Lower lobe of right lung (tissue), 2 donors: ENCODE measurements at regions not wholly inside any gene's neighbourhood (a gene's known extent, or its start where the extent isn't known, plus 50 kb on each side); places are given as distances from the start of the nearest gene placed in this dataset.
"Not testable (repeated sequence)": the region's sequence is repeated elsewhere in the genome, so short reads cannot be mapped to it uniquely, and the experiment has no call there.

Experiments used
- ATAC-seq, 2 donors: fragments of 200-7000 bp; cut with Tn5 transposase; one replicate each; pipeline ENCODE4 v1.9.1; 2020 to 2022; ENCODE audit warnings: mild to moderate bottlenecking in 2 of 2, moderate library complexity in 2 of 2
- DNase-seq: peaks from one replicate; pipeline ENCODE4 v3.0.0-alpha.2; 2020
- H3K27ac ChIP-seq: fragments of 200-600 bp; one replicate; pipeline ENCODE4 v1.8.0; 2022
- H3K27me3 ChIP-seq: fragments of 200-600 bp; one replicate; pipeline ENCODE4 v1.8.0; 2022; ENCODE audit warnings: low read depth
- H3K36me3 ChIP-seq: fragments of 200-600 bp; one replicate; pipeline ENCODE4 v1.8.0; 2022; ENCODE audit warnings: mild to moderate bottlenecking
- H3K4me1 ChIP-seq: fragments of 200-600 bp; one replicate; pipeline ENCODE4 v1.8.0; 2022
- H3K4me3 ChIP-seq: fragments of 200-600 bp; one replicate; pipeline ENCODE4 v1.8.0; 2022; ENCODE audit warnings: mild to moderate bottlenecking
- H3K9me3 ChIP-seq: fragments of 200-600 bp; one replicate; pipeline ENCODE4 v1.8.0; 2022
- CTCF ChIP-seq: fragments of 200-600 bp; IDR thresholded peaks from one replicate; pipeline ENCODE4 v1.8.0; 2022; ENCODE audit warnings: antibody characterized with exemption, mild to moderate bottlenecking
- intact Hi-C: fragments of 100-400 bp; cut with DNase I; formaldehyde crosslinking; loops from one replicate; pipeline ENCODE4 v1.11.0; 2022
- donor health status: DM: no; HTN: yes; CAD: no; lungs with severe emphysema.

- Histone ChIP-seq H3K27me3 (no peaks in the 10 kb centered on the region), H3K4me1 (no peaks in the 10 kb centered on the region)
- ATAC-seq, result no peak
These were observed 207.0 kb upstream of the PRKCQ start for GRCh38 chr10:6787091-6787490.

GRCh38 chr10:6786579-6787031 lies 206.5 kb upstream of the PRKCQ start:
- DNase-seq (no peak), ATAC-seq (no peak)
- no peaks in the 10 kb centered on the region for H3K9me3 ChIP-seq
- peak; percentile 10 for TF ChIP-seq CTCF
- H3K27me3 ChIP-seq, result no peaks in the 10 kb centered on the region
- no peak overlapping the region for H3K4me3 ChIP-seq
- no peaks in the 10 kb centered on the region for H3K36me3 ChIP-seq
- no peak overlapping the region for H3K27ac ChIP-seq
- intact Hi-C loops, result no loop called here
- no peaks in the 10 kb centered on the region for H3K4me1 ChIP-seq

More at GRCh38 chr10:6787091-6787490, 207.0 kb upstream of the PRKCQ start:
- no peaks in the 10 kb centered on the region for H3K9me3 ChIP-seq
- H3K4me3 ChIP-seq, result no peak overlapping the region
- no peak for DNase-seq
- H3K36me3 ChIP-seq, result no peaks in the 10 kb centered on the region
- H3K27ac ChIP-seq, result no peak overlapping the region
- intact Hi-C loops, result no loop called here
- TF ChIP-seq CTCF, result no peak

- H3K9me3 ChIP-seq, H3K4me3 ChIP-seq, intact Hi-C loops, H3K27ac ChIP-seq, ATAC-seq, H3K4me1 ChIP-seq, H3K27me3 ChIP-seq, H3K36me3 ChIP-seq, DNase-seq: not testable (repeated sequence)
These were observed 204.4 kb upstream of the PRKCQ start for GRCh38 chr10:6784429-6784828.

GRCh38 chr10:6783471-6783870 lies 203.4 kb upstream of the PRKCQ start:
- H3K4me3 ChIP-seq, result no peak overlapping the region
- no peaks in the 10 kb centered on the region for H3K9me3 ChIP-seq
- ATAC-seq (no peak), DNase-seq (no peak)
- intact Hi-C loops, result no loop called here
- no peaks in the 10 kb centered on the region for H3K4me1 ChIP-seq
- no peak overlapping the region for H3K27ac ChIP-seq
- H3K36me3 ChIP-seq, result no peaks in the 10 kb centered on the region
- H3K27me3 ChIP-seq, result no peaks in the 10 kb centered on the region
- no peak for TF ChIP-seq CTCF

GRCh38 chr10:6782378-6782777 lies 202.3 kb upstream of the PRKCQ start:
- Histone ChIP-seq H3K9me3 (no peaks in the 10 kb centered on the region), H3K36me3 (no peaks in the 10 kb centered on the region), H3K27me3 (no peaks in the 10 kb centered on the region), H3K4me3 (no peak overlapping the region), H3K4me1 (no peaks in the 10 kb centered on the region), H3K27ac (no peak overlapping the region)
- no peak for ATAC-seq
- no peak for DNase-seq
- no peak for TF ChIP-seq CTCF
- intact Hi-C loops, result no loop called here

GRCh38 chr10:6781133-6781770 lies 201.2 kb upstream of the PRKCQ start:
- intact Hi-C loops, result no loop called here
- no peaks in the 10 kb centered on the region for H3K9me3 ChIP-seq
- H3K4me3 ChIP-seq, result no peak overlapping the region
- no peak overlapping the region for H3K27ac ChIP-seq
- no peak for TF ChIP-seq CTCF
- no peaks in the 10 kb centered on the region for H3K27me3 ChIP-seq
- no peak for ATAC-seq
- no peak for DNase-seq
- H3K36me3 ChIP-seq, result no peaks in the 10 kb centered on the region
- no peaks in the 10 kb centered on the region for H3K4me1 ChIP-seq
